SJSA1 (cell line): ENCODE measurements at regions not wholly inside any gene's neighbourhood (a gene's known extent, or its start where the extent isn't known, plus 50 kb on each side); places are given as distances from the start of the nearest gene placed in this dataset.

ENCODE experiments used
- DNase-seq, 2 experiments: peaks; one replicate each; pipeline ENCODE4 v3.0.0-alpha.2; 2015 to 2020; ENCODE audit warnings: low spot score in 2 of 2, low read depth in 1 of 2
- H3K27ac ChIP-seq: fragments of 250-450 bp; sonication (Bioruptor Pico); 2 replicates; pipeline ENCODE4 v1.5.1; 2020; ENCODE audit warnings: mild to moderate bottlenecking, moderate library complexity
- H3K27me3 ChIP-seq: fragments of 250-450 bp; sonication (Bioruptor Pico); replicated peaks from 2 replicates; pipeline ENCODE4 v1.5.1; 2020; ENCODE audit warnings: mild to moderate bottlenecking, moderate library complexity
- H3K36me3 ChIP-seq: fragments of 250-450 bp; sonication (Bioruptor Pico); 2 replicates; pipeline ENCODE4 v1.5.1; 2020; ENCODE audit warnings: mild to moderate bottlenecking
- H3K4me1 ChIP-seq: fragments of 250-450 bp; sonication (Bioruptor Pico); replicated peaks from 2 replicates; pipeline ENCODE4 v1.6.1; 2021; ENCODE audit warnings: mild to moderate bottlenecking
- H3K4me3 ChIP-seq: fragments of 250-450 bp; sonication (Bioruptor Pico); 2 replicates; pipeline ENCODE4 v1.5.1; 2020; ENCODE audit warnings: mild to moderate bottlenecking
- H3K9me3 ChIP-seq: fragments of 250-450 bp; sonication (Bioruptor Pico); replicated peaks from 2 replicates; pipeline ENCODE4 v1.5.1; 2020; ENCODE audit warnings: mild to moderate bottlenecking

- DNase-seq, result no peak
- Histone ChIP-seq H3K27me3 (no peaks in the 10 kb centered on the region), H3K27ac (no peak overlapping the region), H3K9me3 (no peaks in the 10 kb centered on the region), H3K4me1 (peaks cover 24% of the 10 kb centered on the region), H3K36me3 (no peaks in the 10 kb centered on the region), H3K4me3 (no peak overlapping the region)
Measured at GRCh38 chr11:29306527-29306926, 710.3 kb downstream of the KCNA4 start.

GRCh38 chr11:29305456-29306232 is 711.2 kb downstream of the KCNA4 start:
- Histone ChIP-seq H3K27ac (no peak overlapping the region), H3K9me3 (no peaks in the 10 kb centered on the region), H3K4me1 (peaks cover 29% of the 10 kb centered on the region), H3K36me3 (no peaks in the 10 kb centered on the region), H3K4me3 (no peak overlapping the region), H3K27me3 (no peaks in the 10 kb centered on the region)
- DNase-seq, result no peak

- Histone ChIP-seq H3K4me1 (peaks cover 21% of the 10 kb centered on the region), H3K36me3 (no peaks in the 10 kb centered on the region), H3K9me3 (no peaks in the 10 kb centered on the region), H3K4me3 (no peak overlapping the region), H3K27me3 (no peaks in the 10 kb centered on the region), H3K27ac (peak overlapping the region; percentile 87)
- peak in 1 of 2 experiments; percentile 77 for DNase-seq
Measured at GRCh38 chr11:29300420-29300819, 716.4 kb downstream of the KCNA4 start.

GRCh38 chr11:29296680-29297079 is 720.1 kb downstream of the KCNA4 start:
- DNase-seq, result no peak
- Histone ChIP-seq H3K4me3 (no peak overlapping the region), H3K36me3 (no peaks in the 10 kb centered on the region), H3K4me1 (peaks cover 34% of the 10 kb centered on the region), H3K27me3 (no peaks in the 10 kb centered on the region), H3K9me3 (no peaks in the 10 kb centered on the region; the same call in 1 of the 2 replicates), H3K27ac (no peak overlapping the region)

GRCh38 chr11:29293825-29294224 is 723.0 kb downstream of the KCNA4 start:
- Histone ChIP-seq H3K9me3 (no peaks in the 10 kb centered on the region; the same call in 1 of the 2 replicates), H3K36me3 (no peaks in the 10 kb centered on the region), H3K4me1 (peaks cover 12% of the 10 kb centered on the region), H3K4me3 (no peak overlapping the region), H3K27ac (peak overlapping the region; percentile 25), H3K27me3 (no peaks in the 10 kb centered on the region)
- DNase-seq, result peak in 1 of 2 experiments; percentile 65

- Histone ChIP-seq H3K36me3 (no peaks in the 10 kb centered on the region), H3K4me3 (no peak overlapping the region), H3K27me3 (no peaks in the 10 kb centered on the region), H3K9me3 (no peaks in the 10 kb centered on the region), H3K4me1 (peaks cover 32% of the 10 kb centered on the region), H3K27ac (peak overlapping the region; percentile 32)
- peak; percentile 80 to 87 for DNase-seq
Measured at GRCh38 chr11:29282088-29282487, 734.7 kb downstream of the KCNA4 start.

GRCh38 chr11:29281271-29281777 is 735.5 kb downstream of the KCNA4 start:
- Histone ChIP-seq H3K27ac (no peak overlapping the region), H3K4me1 (peaks cover 32% of the 10 kb centered on the region), H3K36me3 (no peaks in the 10 kb centered on the region), H3K9me3 (no peaks in the 10 kb centered on the region), H3K27me3 (no peaks in the 10 kb centered on the region), H3K4me3 (no peak overlapping the region)
- DNase-seq, result no peak

- Histone ChIP-seq H3K4me3 (no peak overlapping the region), H3K4me1 (peaks cover 32% of the 10 kb centered on the region), H3K27ac (no peak overlapping the region), H3K27me3 (no peaks in the 10 kb centered on the region), H3K36me3 (no peaks in the 10 kb centered on the region), H3K9me3 (no peaks in the 10 kb centered on the region)
- peak in 1 of 2 experiments; percentile 24 for DNase-seq
Measured at GRCh38 chr11:29280452-29280851, 736.4 kb downstream of the KCNA4 start.

GRCh38 chr11:29279716-29280115 is 737.1 kb downstream of the KCNA4 start:
- Histone ChIP-seq H3K27ac (no peak overlapping the region), H3K36me3 (no peaks in the 10 kb centered on the region), H3K27me3 (no peaks in the 10 kb centered on the region), H3K4me1 (peaks cover 32% of the 10 kb centered on the region), H3K9me3 (no peaks in the 10 kb centered on the region), H3K4me3 (no peak overlapping the region)
- DNase-seq, result no peak

- no peaks in the 10 kb centered on the region for H3K27me3 ChIP-seq
- no peak overlapping the region for H3K27ac ChIP-seq
- peak in 1 of 2 experiments; percentile 24 for DNase-seq
- peaks cover 5% of the 10 kb centered on the region for H3K4me1 ChIP-seq
- no peaks in the 10 kb centered on the region for H3K9me3 ChIP-seq
- H3K4me3 ChIP-seq, result no peak overlapping the region
- H3K36me3 ChIP-seq, result no peaks in the 10 kb centered on the region
Measured at GRCh38 chr11:29272019-29272654, 744.7 kb downstream of the KCNA4 start.

- no peak overlapping the region for H3K27ac ChIP-seq
- DNase-seq, result peak in 1 of 2 experiments; percentile 11
- peaks cover 5% of the 10 kb centered on the region for H3K4me1 ChIP-seq
- no peaks in the 10 kb centered on the region for H3K27me3 ChIP-seq
- H3K4me3 ChIP-seq, result no peak overlapping the region
- no peaks in the 10 kb centered on the region for H3K36me3 ChIP-seq
- no peaks in the 10 kb centered on the region for H3K9me3 ChIP-seq
Measured at GRCh38 chr11:29271616-29272015, 745.2 kb downstream of the KCNA4 start.

GRCh38 chr11:29268733-29269132 is 748.1 kb downstream of the KCNA4 start:
- no peak for DNase-seq
- Histone ChIP-seq H3K27ac (no peak overlapping the region), H3K4me3 (no peak overlapping the region), H3K9me3 (no peaks in the 10 kb centered on the region), H3K4me1 (peaks cover 5% of the 10 kb centered on the region), H3K36me3 (no peaks in the 10 kb centered on the region), H3K27me3 (no peaks in the 10 kb centered on the region)

- H3K9me3 ChIP-seq, result no peaks in the 10 kb centered on the region
Measured at GRCh38 chr11:29265792-29266191, 751.0 kb downstream of the KCNA4 start.

GRCh38 chr11:29265381-29265780 is 751.4 kb downstream of the KCNA4 start:
- no peak for DNase-seq
- Histone ChIP-seq H3K27ac (no peak overlapping the region), H3K27me3 (no peaks in the 10 kb centered on the region), H3K9me3 (no peaks in the 10 kb centered on the region), H3K4me3 (no peak overlapping the region), H3K4me1 (no peaks in the 10 kb centered on the region), H3K36me3 (no peaks in the 10 kb centered on the region)

More at GRCh38 chr11:29265792-29266191, 751.0 kb downstream of the KCNA4 start:
- no peaks in the 10 kb centered on the region for H3K4me1 ChIP-seq
- H3K27me3 ChIP-seq, result no peaks in the 10 kb centered on the region
- H3K4me3 ChIP-seq, result no peak overlapping the region
- no peak overlapping the region for H3K27ac ChIP-seq
- H3K36me3 ChIP-seq, result no peaks in the 10 kb centered on the region
- no peak for DNase-seq
